ENCODE measurements at regions not wholly inside any gene's neighbourhood (a gene's known extent, or its start where the extent isn't known, plus 50 kb on each side); places are given as distances from the start of the nearest gene placed in this dataset.

DNA sequence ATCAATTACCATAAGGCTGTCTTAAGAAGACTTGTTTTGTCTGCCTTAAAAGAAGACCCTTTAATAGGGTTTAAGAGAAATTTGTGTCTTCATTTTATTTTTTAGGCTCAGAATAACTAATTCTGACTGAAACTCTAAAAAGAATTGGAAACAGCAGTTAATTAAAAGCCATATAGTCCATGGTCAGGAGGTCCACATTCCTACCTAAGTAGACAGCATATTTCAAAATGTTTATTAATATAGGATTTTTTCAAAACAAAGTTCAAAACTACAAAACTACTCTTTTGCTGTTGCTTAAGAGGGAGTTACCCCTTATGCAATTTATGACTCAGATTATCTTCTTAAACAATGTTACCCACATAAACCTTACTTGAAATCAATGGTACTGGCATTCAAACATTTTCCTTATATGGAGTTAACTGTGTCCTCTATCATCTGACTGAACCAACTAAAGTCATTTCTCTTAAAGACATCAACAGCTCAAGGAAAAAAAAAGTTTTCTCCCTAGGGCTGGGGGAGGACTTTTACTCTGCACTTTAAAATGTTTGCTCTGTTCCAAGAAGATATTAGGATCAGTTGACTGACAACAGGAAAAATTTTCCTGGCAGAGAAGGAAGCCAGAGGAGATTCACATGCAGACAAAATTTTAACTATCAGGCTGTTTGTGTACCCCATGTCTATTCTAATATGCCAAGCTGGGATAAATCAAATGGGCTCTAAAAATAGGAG is 56.8 kb upstream of the NANOGP8 start:
- TF ChIP-seq, protein P1, sequence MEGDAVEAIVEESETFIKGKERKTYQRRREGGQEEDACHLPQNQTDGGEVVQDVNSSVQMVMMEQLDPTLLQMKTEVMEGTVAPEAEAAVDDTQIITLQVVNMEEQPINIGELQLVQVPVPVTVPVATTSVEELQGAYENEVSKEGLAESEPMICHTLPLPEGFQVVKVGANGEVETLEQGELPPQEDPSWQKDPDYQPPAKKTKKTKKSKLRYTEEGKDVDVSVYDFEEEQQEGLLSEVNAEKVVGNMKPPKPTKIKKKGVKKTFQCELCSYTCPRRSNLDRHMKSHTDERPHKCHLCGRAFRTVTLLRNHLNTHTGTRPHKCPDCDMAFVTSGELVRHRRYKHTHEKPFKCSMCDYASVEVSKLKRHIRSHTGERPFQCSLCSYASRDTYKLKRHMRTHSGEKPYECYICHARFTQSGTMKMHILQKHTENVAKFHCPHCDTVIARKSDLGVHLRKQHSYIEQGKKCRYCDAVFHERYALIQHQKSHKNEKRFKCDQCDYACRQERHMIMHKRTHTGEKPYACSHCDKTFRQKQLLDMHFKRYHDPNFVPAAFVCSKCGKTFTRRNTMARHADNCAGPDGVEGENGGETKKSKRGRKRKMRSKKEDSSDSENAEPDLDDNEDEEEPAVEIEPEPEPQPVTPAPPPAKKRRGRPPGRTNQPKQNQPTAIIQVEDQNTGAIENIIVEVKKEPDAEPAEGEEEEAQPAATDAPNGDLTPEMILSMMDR (conservative IDR thresholded peaks at IDR 0.05 in 1 of 2, IDR thresholded peaks at IDR 0.05 in 1 of 2; ENCODE audit: low read depth in 1 of 2, low read length in 2 of 2): no peak
- no peak for TF ChIP-seq EZH2 (IDR thresholded peaks at IDR 0.05; ENCODE audit: low read length, missing control alignments)
